Fibroblast of villous mesenchyme (primary cell): ENCODE measurements at regions not wholly inside any gene's neighbourhood (a gene's known extent, or its start where the extent isn't known, plus 50 kb on each side); places are given as distances from the start of the nearest gene placed in this dataset.

Experiments
- DNase-seq: peaks from one replicate; pipeline ENCODE4 v3.0.0-alpha.2; 2010; ENCODE audit warnings: low read depth
- H3K4me3 ChIP-seq: 2 replicates; pipeline ENCODE4 v1.5.1; 2011; ENCODE audit warnings: low read depth, mild to moderate bottlenecking, low read length
- TF ChIP-seq, protein P1 (sequence below): IDR thresholded peaks from 2 replicates; pipeline ENCODE4 v1.5.1; 2012; ENCODE audit warnings: low read depth, mild to moderate bottlenecking, low read length; ENCODE audit not compliant: insufficient read depth

DNA sequence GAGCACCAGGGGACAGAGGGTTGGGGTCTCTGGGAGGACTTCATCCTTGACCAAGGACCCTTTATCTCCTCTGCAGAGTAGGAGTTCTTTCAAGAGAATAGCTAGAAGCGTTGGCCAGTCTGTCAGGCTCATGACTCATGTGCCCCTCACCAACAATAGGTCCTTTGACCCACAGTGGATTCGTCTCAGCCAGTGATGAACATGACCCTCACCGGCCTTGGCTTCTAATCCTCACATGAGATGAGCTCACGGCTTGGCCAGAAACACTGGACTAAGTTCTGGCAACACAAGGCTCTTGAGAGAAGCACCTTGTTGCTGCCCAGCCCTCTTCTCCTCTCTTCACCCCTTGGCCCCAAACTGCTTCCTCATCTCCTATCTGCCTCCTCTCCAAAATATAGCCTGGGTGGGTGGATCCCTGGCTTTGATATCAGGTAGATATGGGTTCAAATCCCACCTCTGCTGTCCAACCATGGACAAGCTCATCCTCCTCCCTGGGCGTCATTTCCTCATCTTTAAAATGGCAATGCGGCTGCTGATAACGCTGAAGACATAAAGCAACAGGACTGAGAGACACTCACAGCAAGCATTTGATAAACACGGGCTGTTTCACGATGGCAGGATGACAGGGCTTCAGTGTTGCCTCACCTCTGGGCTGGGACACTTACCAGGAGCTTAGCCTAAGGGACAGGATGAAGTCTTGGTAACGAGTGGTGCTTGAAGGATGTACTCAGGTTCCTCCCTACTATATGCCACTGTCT, 446.7 kb upstream of the PROK2 start:
- DNase-seq, result no peak
- TF ChIP-seq, protein P1, sequence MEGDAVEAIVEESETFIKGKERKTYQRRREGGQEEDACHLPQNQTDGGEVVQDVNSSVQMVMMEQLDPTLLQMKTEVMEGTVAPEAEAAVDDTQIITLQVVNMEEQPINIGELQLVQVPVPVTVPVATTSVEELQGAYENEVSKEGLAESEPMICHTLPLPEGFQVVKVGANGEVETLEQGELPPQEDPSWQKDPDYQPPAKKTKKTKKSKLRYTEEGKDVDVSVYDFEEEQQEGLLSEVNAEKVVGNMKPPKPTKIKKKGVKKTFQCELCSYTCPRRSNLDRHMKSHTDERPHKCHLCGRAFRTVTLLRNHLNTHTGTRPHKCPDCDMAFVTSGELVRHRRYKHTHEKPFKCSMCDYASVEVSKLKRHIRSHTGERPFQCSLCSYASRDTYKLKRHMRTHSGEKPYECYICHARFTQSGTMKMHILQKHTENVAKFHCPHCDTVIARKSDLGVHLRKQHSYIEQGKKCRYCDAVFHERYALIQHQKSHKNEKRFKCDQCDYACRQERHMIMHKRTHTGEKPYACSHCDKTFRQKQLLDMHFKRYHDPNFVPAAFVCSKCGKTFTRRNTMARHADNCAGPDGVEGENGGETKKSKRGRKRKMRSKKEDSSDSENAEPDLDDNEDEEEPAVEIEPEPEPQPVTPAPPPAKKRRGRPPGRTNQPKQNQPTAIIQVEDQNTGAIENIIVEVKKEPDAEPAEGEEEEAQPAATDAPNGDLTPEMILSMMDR, result no peak
- H3K4me3 ChIP-seq, result no peak overlapping the region

DNA sequence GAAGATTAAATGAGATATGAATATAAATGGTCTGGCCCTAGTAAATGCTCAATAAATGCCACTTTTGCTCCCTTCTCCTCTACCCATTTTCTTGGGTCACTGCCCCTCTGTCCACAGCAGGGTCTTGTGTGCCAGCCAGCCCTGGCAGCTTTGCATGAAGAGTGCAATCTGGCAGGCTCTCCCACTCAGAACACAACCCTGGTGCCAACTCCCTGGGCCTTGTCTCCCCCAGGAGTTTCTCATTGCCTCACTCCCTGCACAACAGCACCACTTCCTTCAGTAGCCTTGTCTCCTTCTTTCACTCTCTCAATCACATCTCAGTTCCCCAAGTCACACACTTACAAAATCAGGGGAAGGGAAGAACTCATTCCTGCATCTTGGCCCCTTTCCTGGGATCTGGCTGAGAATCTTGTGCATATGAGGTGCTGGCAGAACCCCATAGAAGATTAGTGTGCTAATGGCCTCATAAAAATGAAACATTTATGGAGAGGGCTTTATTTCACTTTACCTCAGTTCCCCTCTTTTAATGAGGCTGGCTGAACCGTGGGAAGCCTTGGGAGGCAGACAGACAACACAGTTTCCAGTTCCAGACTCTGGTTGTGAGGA, 445.9 kb upstream of the PROK2 start:
- TF ChIP-seq, protein P1, result no peak
- DNase-seq, result peak; percentile 35
- H3K4me3 ChIP-seq, result no peak overlapping the region

DNA sequence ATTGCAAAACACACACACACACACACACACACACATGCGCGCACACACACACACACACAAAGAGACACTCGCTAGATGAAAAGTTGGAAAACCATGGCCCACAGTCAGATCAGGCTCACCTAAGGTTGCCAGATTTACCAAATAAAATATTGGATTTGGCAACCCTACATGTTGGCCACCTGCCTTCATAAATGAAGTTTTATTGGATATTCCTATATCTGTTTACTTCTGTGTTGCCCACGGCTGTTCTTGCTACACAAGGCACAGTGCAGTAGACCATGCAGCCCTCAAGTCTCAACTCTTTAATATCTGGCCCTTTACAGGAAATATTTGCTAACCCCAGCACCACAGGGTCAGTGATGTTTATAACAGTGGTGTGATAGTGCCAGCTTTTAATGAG, 445.0 kb upstream of the PROK2 start:
- no peak overlapping the region for H3K4me3 ChIP-seq
- DNase-seq, result no peak
- TF ChIP-seq, protein P1, result no peak

DNA sequence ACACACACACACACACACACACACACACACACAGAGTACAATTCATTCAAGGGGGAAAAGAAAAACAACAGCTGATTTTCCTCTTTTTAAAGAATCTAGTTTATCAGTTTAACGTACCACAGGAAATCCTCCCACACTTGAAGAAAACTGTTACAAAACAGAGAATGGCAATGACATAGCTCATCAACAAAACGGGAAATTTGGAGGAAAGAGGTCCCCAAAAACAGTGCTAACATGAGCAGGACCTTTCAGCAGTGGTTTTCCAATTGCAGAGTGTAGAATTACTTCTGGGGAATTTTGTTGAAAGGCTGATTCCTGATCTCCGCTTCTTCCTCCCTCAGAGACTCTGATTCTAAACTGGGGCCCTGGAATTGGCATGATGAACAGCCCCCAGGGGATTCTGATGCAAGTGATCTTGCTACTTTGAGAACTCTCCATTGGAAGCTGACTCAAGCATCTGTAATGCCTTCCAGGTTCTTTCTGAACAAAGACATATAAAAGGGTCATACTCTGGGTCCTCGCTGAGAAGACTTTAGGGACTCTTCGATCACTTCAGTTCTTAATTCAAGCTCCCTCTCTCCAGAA, 442.6 kb upstream of the PROK2 start:
- peak; percentile 16 for DNase-seq
- H3K4me3 ChIP-seq, result no peak overlapping the region
- TF ChIP-seq, protein P1, result no peak

DNA sequence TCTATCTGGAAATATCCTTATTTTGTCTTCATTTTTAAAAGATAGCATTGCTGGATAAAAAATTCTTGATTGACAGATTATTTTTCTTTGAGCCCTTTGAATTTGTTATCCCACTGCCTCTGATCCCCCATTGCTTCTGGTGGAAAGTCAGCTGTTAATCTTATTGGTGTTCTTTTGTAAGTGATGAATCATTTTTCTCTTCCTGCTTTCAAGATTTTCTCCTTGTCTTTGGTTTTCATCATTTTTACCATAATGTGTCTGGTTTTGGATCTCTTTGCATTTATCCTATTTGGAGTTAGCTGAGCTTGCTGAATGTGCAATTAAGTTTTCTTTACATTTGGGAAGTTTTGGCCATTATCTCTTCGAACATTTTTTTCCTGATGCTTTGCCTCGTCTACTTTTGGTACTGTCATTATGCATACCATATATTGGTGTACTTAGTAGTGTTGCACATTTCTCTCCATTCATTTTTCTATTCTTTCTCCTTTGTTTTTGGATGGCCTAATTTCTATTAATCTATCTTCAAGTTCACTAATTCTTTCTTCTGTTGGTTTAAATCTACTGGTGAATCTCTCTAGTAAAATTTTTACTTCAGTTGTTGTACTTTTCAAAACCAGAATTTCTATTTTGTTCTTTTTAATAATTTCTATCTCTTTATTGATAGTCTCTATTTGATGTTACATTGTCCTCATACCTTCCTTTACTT, 440.0 kb upstream of the PROK2 start:
- DNase-seq, result no peak
- H3K4me3 ChIP-seq, result no peak overlapping the region
- TF ChIP-seq, protein P1, result no peak

DNA sequence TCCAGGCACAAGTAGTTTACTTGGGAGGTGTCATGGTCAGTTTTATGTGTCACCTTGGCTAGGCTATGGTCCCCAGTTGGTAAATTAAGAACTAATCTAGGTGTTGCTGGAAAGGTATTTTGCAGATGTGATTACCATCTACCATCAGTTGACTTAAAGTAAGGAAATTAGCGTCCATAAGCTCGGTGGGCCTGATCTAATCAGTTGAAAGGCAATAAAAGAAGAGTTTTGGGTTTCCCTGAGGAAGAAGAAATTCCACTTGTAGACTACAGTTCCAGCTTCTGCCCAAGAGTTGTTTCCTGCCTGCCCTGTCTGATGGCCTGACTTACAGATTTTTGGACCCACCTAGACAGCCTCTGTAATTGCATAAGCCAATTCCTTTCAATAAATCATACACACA, 438.7 kb upstream of the PROK2 start:
- TF ChIP-seq, protein P1, result no peak

More for the DNA sequence above, 438.7 kb upstream of the PROK2 start:
- H3K4me3 ChIP-seq, result no peak overlapping the region
- DNase-seq, result no peak
